DOHH2 (cell line): ENCODE measurements at regions not wholly inside any gene's neighbourhood (a gene's known extent, or its start where the extent isn't known, plus 50 kb on each side); places are given as distances from the start of the nearest gene placed in this dataset.

Experiments
- H3F3A ChIP-seq: fragments of 200-600 bp; sonication (generic), shearing (Covaris generic); 2 replicates; pipeline ENCODE4 v1.6.0; 2016; ENCODE audit warnings: antibody characterized with exemption, mild to moderate bottlenecking; ENCODE audit not compliant: control insufficient read depth, insufficient read depth
- H3K27ac ChIP-seq: fragments of 200-600 bp; sonication (generic); 2 replicates; pipeline ENCODE4 v1.5.1; 2014; ENCODE audit warnings: low read depth, mild to moderate bottlenecking, low read length, moderate library complexity
- H3K27me3 ChIP-seq: fragments of 200-600 bp; sonication (generic); 2 replicates; pipeline ENCODE4 v1.6.1; 2014; ENCODE audit warnings: mild to moderate bottlenecking, low read length, mixed read lengths; ENCODE audit not compliant: control insufficient read depth
- H3K36me3 ChIP-seq: fragments of 200-600 bp; sonication (generic); 2 replicates; pipeline ENCODE4 v1.6.1; 2014; ENCODE audit warnings: mild to moderate bottlenecking, low read length, moderate library complexity, mixed read lengths; ENCODE audit not compliant: control insufficient read depth
- H3K4me1 ChIP-seq: fragments of 200-600 bp; sonication (generic); 2 replicates; pipeline ENCODE4 v1.6.1; 2014; ENCODE audit warnings: mild to moderate bottlenecking, low read length, mixed read lengths; ENCODE audit not compliant: control insufficient read depth
- H3K4me2 ChIP-seq: fragments of 200-600 bp; sonication (generic); 2 replicates; pipeline ENCODE4 v1.6.0; 2014; ENCODE audit warnings: mild to moderate bottlenecking, low read length, moderate library complexity
- H3K4me3 ChIP-seq: fragments of 200-600 bp; sonication (generic); 2 replicates; pipeline ENCODE4 v1.5.1; 2014; ENCODE audit warnings: mild to moderate bottlenecking, low read length, mixed read lengths
- H3K79me2 ChIP-seq: fragments of 200-600 bp; sonication (generic); 2 replicates; pipeline ENCODE4 v1.6.1; 2014; ENCODE audit warnings: mild to moderate bottlenecking, low read length, mixed read lengths; ENCODE audit not compliant: control insufficient read depth
- H3K9me2 ChIP-seq: fragments of 200-600 bp; sonication (generic); replicated peaks from 2 replicates; pipeline ENCODE4 v1.6.1; 2014; ENCODE audit warnings: mild to moderate bottlenecking, low read length, mixed read lengths; ENCODE audit not compliant: control insufficient read depth
- H3K9me3 ChIP-seq: fragments of 200-600 bp; sonication (generic); 2 replicates; pipeline ENCODE4 v1.6.1; 2014; ENCODE audit warnings: antibody characterized with exemption, low read length, mixed read lengths; ENCODE audit not compliant: control insufficient read depth, insufficient read depth
- H4K20me1 ChIP-seq: fragments of 200-600 bp; sonication (generic); 2 replicates; pipeline ENCODE4 v1.6.0; 2014; ENCODE audit warnings: low read depth, mild to moderate bottlenecking, antibody characterized with exemption, low read length, moderate library complexity; ENCODE audit not compliant: control insufficient read depth, insufficient read depth
- EZH2phosphoT487 ChIP-seq: fragments of 200-600 bp; sonication (generic); IDR thresholded peaks from 2 replicates; pipeline ENCODE4 v1.6.1; 2017; ENCODE audit warnings: borderline replicate concordance, mild to moderate bottlenecking, antibody characterized with exemption, low read length, moderate library complexity, mixed read lengths
- TF ChIP-seq, protein P1 (sequence below): fragments of 200-600 bp; sonication (generic); IDR thresholded peaks from one replicate; pipeline ENCODE4 v1.5.1; 2014; ENCODE audit warnings: antibody characterized with exemption, mild to moderate bottlenecking, low read depth, low read length; ENCODE audit not compliant: poor library complexity, severe bottlenecking

DNA sequence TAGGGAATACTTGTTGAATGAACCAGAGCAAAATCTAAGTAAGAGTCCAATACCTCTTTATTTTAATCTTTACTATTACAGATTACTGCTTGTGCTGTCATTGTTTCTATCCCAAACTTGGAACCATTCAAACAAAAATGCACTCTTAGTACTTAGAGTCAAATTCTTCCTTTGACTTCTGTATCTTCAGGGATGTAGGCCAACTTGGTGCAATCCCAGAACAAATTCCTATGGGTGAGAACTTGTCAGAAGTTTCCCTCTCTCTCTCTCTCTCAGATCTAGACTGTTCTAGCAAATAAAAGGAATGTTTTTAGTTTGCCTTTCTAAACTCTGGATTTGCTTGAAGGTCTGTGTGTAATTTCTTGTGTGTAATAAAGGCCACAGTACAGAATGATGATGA, 329.0 kb upstream of the TMTC4 start:
- H3K79me2 ChIP-seq = no peaks in the 10 kb centered on the region
- no peaks in the 10 kb centered on the region for H3K36me3 ChIP-seq
- no peak overlapping the region for H3K27ac ChIP-seq
- no peak overlapping the region for H3K4me2 ChIP-seq
- no peak for TF ChIP-seq EZH2phosphoT487
- TF ChIP-seq, protein P1, sequence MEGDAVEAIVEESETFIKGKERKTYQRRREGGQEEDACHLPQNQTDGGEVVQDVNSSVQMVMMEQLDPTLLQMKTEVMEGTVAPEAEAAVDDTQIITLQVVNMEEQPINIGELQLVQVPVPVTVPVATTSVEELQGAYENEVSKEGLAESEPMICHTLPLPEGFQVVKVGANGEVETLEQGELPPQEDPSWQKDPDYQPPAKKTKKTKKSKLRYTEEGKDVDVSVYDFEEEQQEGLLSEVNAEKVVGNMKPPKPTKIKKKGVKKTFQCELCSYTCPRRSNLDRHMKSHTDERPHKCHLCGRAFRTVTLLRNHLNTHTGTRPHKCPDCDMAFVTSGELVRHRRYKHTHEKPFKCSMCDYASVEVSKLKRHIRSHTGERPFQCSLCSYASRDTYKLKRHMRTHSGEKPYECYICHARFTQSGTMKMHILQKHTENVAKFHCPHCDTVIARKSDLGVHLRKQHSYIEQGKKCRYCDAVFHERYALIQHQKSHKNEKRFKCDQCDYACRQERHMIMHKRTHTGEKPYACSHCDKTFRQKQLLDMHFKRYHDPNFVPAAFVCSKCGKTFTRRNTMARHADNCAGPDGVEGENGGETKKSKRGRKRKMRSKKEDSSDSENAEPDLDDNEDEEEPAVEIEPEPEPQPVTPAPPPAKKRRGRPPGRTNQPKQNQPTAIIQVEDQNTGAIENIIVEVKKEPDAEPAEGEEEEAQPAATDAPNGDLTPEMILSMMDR = no peak
- H3K4me1 ChIP-seq = no peaks in the 10 kb centered on the region
- H3K9me3 ChIP-seq = no peaks in the 10 kb centered on the region
- H4K20me1 ChIP-seq = no peaks in the 10 kb centered on the region
- no peaks in the 10 kb centered on the region for H3K27me3 ChIP-seq
- no peaks in the 10 kb centered on the region for H3F3A ChIP-seq
- no peaks in the 10 kb centered on the region for H3K9me2 ChIP-seq
- H3K4me3 ChIP-seq = no peak overlapping the region

DNA sequence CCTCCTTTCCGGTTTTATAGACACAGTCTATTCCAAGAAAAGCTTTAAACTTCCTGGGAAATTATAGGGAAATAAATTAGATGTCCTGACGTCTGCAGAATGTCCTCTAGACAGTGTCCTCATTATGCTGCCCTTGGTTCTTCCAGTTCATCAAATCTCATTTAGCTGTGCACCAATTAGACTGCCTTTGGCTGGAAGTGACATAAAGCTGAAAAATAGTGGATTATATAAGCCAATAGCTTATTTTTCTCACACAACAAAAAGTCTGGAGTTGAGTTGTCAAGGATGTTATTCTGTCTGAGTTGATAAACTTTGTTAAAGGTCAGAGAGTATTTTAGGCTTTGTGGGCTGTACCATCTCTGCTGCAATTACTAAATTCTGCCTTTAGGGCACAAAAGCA, 314.8 kb upstream of the TMTC4 start:
- Histone ChIP-seq H3K4me3 (no peak overlapping the region), H3K4me2 (no peak overlapping the region), H3K9me3 (no peaks in the 10 kb centered on the region), H3K27ac (no peak overlapping the region), H3K79me2 (no peaks in the 10 kb centered on the region), H3K4me1 (no peaks in the 10 kb centered on the region), H3F3A (no peaks in the 10 kb centered on the region), H3K9me2 (no peaks in the 10 kb centered on the region), H3K27me3 (no peaks in the 10 kb centered on the region), H4K20me1 (no peaks in the 10 kb centered on the region), H3K36me3 (no peaks in the 10 kb centered on the region)
- TF ChIP-seq, protein P1 = no peak
- TF ChIP-seq EZH2phosphoT487 = no peak

DNA sequence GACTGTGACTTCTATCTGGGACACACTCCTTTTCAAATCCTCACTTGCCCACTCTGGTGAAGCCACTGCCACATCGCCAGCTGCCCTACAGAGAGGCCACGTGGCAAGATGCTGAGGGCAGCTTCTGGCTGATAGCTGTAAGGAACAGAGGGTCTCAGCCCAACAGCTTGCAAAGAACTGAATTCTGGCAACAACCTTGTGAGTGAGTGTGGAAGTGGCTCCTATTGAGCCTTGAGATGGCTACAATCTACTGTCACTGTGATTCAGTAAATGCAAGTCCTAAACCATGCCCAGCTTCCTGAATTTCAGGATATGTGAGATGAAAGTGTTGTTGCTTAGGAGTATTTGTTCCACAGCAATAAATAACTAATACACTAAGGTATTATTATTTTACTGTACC, 314.3 kb upstream of the TMTC4 start:
- H3K27me3 ChIP-seq = no peaks in the 10 kb centered on the region
- no peaks in the 10 kb centered on the region for H3K36me3 ChIP-seq
- no peaks in the 10 kb centered on the region for H3K79me2 ChIP-seq
- no peak overlapping the region for H3K27ac ChIP-seq
- no peaks in the 10 kb centered on the region for H3K9me3 ChIP-seq
- H3K4me2 ChIP-seq = no peak overlapping the region
- TF ChIP-seq EZH2phosphoT487 = no peak
- TF ChIP-seq, protein P1 = no peak
- H3K4me1 ChIP-seq = no peaks in the 10 kb centered on the region
- H3K9me2 ChIP-seq = no peaks in the 10 kb centered on the region
- H3K4me3 ChIP-seq = no peak overlapping the region
- no peaks in the 10 kb centered on the region for H3F3A ChIP-seq
- no peaks in the 10 kb centered on the region for H4K20me1 ChIP-seq

DNA sequence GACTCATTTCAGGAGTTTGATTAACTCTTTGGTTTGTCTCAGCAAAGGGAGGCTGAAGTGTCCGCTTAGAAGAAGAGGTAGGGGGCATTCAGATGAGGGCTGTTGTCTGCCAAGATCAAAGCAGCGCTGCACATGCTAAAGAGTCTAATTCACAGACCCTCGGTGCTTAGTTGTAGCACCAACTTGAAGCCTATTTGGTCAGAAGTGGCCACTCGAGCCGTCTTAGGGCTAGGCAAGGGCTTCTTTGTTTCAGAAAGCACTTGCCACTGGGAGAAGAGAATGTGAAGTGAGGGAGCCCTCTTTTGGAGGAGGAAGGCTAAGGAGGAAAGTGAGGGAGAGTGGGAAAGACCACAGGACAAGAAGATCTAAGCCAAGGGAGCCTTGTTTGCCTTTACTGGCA, 313.4 kb upstream of the TMTC4 start:
- H3K27me3 ChIP-seq = no peaks in the 10 kb centered on the region
- no peaks in the 10 kb centered on the region for H3K79me2 ChIP-seq
- H3K36me3 ChIP-seq = no peaks in the 10 kb centered on the region
- no peaks in the 10 kb centered on the region for H3K9me2 ChIP-seq
- no peak overlapping the region for H3K4me3 ChIP-seq
- no peak overlapping the region for H3K4me2 ChIP-seq
- H3K4me1 ChIP-seq = no peaks in the 10 kb centered on the region
- H3K27ac ChIP-seq = no peak overlapping the region
- TF ChIP-seq, protein P1 = no peak
- no peak for TF ChIP-seq EZH2phosphoT487
- no peaks in the 10 kb centered on the region for H3K9me3 ChIP-seq
- no peaks in the 10 kb centered on the region for H3F3A ChIP-seq
- no peaks in the 10 kb centered on the region for H4K20me1 ChIP-seq
